T-helper 2 cell treated with Interferon-gamma antibody and Interleukin-4, amounts not matched to agents 5 μg/mL and 100 μg/mL, for 36 hours (primary cell): ENCODE measurements at regions not wholly inside any gene's neighbourhood (a gene's known extent, or its start where the extent isn't known, plus 50 kb on each side); places are given as distances from the start of the nearest gene placed in this dataset.

Experiments
- DNase-seq: peaks from one replicate; pipeline ENCODE4 v3.0.0; 2021; ENCODE audit warnings: low spot score
- H3K27ac Mint-ChIP-seq: one replicate; pipeline ENCODE4 v1.8.0; 2021; ENCODE audit warnings: mild to moderate bottlenecking, mixed read lengths
- H3K27me3 Mint-ChIP-seq: one replicate; pipeline ENCODE4 v1.8.0; 2021; ENCODE audit warnings: low read depth, mixed read lengths
- H3K36me3 Mint-ChIP-seq: one replicate; pipeline ENCODE4 v1.8.0; 2021; ENCODE audit warnings: low read depth, mixed read lengths
- H3K4me1 Mint-ChIP-seq: one replicate; pipeline ENCODE4 v1.8.0; 2021; ENCODE audit warnings: low read depth, mixed read lengths
- H3K4me3 Mint-ChIP-seq: one replicate; pipeline ENCODE4 v1.8.0; 2022; ENCODE audit warnings: mild to moderate bottlenecking, moderate library complexity, mixed read lengths
- H3K9me3 Mint-ChIP-seq: one replicate; pipeline ENCODE4 v1.8.0; 2021; ENCODE audit warnings: mixed read lengths

DNA sequence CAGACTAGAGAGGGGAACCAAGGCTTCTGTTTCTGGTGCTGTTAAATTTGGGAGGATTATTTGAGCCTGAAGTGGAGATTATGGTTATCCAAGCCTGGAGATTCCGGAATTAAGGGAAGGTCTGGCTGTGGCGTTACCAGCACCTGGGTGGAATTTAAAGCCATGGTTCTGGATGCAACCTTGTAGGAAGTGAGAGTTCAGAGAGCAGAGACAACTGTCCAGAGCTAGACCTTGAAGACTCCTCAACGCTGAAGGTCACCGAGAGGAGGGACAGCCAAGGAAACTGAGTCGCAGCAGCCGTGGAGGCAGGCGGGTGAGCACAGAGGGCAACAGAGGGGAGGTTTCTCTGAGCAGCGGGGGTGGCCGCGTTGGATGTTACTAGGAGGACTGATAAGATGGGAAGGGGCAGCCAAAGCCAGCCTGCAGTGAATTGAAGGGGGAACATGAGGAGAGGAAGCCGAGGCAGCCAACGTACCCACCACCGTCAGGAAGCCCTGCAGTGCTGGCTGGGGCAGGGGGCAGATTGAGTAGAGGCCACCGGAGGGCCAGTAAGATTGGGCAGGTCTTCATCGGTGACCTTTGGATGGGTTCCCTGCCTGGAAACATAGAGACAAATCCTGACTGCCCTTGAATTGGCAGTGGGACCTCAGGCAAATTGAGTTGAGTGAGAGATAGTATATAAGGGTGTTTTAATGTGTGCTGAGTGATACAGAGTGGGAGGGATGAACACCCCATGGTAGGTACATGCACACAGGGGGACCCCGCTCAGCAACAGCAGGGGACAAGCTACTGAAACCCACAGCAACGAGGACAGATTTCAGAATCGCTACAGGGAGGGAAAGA lies 90.3 kb downstream of the SNX5 start:
- Mint-ChIP-seq H3K4me3 (no peak overlapping the region), H3K27me3 (peaks cover 9% of the 10 kb centered on the region), H3K27ac (peak overlapping the region; percentile 34), H3K36me3 (no peaks in the 10 kb centered on the region), H3K4me1 (peaks cover 10% of the 10 kb centered on the region), H3K9me3 (no peaks in the 10 kb centered on the region)
- DNase-seq, result no peak

DNA sequence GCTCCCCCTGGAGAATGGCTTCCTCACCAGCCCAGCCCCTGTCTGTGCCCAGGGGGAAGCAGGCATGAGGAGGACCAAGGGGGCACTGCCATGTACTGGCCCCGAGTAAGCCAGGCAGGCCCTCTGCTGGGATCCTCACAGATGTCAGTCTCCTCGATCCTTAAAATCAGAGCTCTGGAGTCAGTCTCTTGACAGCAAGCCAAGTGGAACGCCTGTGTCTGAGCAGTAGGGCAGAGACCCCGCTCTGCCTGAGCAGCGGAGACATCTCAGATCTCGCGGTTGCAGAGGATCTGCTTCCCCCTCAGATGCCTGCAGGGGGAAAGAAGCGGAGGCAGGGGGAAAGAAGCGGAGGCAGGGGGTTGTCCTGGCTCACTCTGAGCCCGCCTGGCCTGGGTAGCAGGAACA lies 92.6 kb downstream of the SNX5 start:
- no peak overlapping the region for H3K4me3 Mint-ChIP-seq
- H3K27me3 Mint-ChIP-seq, result peaks cover 9% of the 10 kb centered on the region
- H3K4me1 Mint-ChIP-seq, result peaks cover 19% of the 10 kb centered on the region
- DNase-seq, result no peak
- no peaks in the 10 kb centered on the region for H3K9me3 Mint-ChIP-seq
- no peak overlapping the region for H3K27ac Mint-ChIP-seq
- no peaks in the 10 kb centered on the region for H3K36me3 Mint-ChIP-seq

DNA sequence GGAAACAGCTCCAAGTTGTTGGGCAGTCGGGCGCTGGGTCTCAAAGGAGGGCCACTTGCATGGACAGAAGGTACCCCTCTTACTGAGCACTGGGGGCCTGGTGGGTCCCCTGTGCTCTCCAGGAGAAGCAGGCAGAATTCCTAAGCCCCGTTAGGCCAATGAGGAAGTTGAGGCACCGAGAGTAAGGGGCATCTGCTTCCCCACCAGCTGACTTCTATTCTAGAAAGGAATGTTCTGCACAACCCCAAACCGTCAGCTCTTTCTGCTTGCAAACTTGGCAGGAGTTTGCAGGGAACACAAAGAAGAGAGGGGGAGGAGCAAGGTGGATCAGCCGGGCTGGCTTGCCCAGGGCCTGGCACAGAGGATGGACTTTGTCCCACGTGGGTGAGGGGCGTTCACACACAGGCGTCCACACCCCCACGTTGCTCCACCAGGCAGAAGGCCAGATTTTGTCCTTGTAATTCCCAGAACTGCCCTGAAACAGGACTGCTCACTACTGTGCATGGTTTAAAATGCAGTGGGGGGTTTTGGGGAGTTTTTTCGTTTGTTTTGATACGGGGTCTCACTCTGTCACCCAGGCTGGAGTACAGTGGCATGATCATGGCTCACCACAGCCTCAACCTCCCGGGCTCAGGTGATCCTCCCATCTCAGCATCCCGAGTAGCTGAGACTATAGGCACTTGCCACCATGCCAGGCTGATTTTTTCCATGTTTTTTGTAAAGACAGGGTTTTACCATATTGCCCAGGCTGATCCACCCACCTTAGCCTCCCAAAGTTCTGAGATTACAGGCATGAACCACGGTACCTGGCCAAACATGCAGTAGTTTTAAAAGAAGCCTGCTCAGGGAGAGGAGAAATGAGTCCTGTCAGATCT lies 93.3 kb downstream of the SNX5 start:
- no peak for DNase-seq
- H3K27me3 Mint-ChIP-seq, result peaks cover 9% of the 10 kb centered on the region
- H3K36me3 Mint-ChIP-seq, result no peaks in the 10 kb centered on the region
- H3K4me3 Mint-ChIP-seq, result no peak overlapping the region
- H3K9me3 Mint-ChIP-seq, result no peaks in the 10 kb centered on the region
- peaks cover 19% of the 10 kb centered on the region for H3K4me1 Mint-ChIP-seq
- no peak overlapping the region for H3K27ac Mint-ChIP-seq

DNA sequence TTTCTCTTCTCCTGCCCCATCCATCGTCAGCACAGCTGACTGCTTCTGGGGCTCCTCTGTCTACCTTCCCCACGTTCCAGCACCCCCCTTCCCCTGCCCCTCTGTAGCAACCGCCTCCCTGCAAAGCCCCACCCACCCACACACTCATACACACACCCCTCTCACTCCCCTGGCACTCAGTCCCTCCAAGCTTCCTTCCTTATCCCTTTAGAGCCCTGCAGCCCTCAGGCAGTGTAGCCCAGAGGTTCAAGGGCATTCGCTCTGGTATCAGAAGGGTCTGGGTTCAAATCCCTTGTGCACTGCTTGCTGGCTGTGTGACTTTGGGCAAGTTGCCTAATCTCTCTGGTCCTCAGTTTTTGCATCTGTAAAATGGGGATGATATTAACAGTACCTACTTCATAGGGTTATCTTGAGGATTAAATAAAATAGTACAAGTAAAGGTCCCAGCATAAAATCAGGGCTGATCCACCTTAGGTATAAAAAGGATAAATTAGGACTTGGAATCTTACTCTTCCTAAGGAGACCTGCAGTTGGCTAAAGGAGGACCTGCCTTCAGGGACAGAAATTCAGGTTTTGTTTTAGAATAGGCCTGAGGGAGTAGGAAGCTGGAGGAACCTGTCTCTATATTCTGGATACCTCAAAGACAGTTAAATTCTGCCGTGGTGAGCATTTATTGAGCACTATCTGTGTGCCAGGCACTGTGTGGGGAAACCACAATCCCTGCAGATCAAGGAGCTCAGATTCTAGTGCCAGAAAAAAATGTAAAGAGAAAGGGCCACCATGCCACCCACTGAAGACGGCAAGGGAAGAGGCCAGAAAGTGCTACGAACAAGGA lies 94.1 kb downstream of the SNX5 start:
- DNase-seq, result no peak
- H3K4me3 Mint-ChIP-seq, result no peak overlapping the region

DNA sequence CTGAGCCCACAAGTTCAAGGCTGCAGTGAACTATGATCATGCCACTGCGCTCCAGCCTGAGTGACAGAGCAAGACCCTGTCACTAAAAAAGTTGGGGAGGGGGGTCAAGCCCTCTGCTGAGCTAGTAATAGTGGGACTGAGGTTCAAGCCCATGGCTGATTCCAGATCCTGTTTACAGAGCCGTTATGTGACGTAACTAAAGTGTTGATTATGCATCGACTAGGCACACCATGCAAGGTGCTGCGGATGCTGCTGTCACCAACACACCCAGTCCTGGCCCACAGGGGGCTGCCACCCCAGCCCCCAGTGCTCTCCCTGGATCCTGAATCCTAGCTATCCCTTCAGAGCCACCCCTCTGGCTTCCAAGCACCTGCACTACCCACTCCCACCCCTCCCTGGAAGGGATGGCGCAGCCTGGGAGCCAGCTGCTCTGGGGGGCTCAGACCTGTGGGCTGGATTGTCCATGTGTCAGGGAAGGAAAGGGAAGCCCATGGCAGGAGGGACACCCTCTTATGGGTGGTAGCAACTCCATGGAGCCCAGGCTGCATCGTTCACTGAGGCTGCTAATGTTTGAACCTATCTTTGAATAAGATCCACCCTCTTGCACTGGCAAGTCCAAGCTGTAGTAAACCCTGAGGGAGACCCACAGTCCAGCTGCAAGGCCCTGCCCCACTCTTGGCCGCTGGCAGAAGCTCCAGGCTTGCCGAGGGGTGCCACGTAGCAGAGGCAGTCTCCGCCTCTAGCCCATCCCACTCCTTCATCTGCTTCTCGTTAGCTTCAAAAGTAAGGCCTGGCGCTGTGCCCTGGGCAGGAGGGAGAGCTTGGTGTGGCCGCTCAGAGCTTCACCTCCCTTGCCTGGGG lies 95.0 kb downstream of the SNX5 start:
- peaks cover 13% of the 10 kb centered on the region for H3K4me1 Mint-ChIP-seq
- H3K27ac Mint-ChIP-seq, result no peak overlapping the region
- no peaks in the 10 kb centered on the region for H3K36me3 Mint-ChIP-seq
- no peaks in the 10 kb centered on the region for H3K9me3 Mint-ChIP-seq
- H3K4me3 Mint-ChIP-seq, result no peak overlapping the region
- DNase-seq, result no peak
- peaks cover 12% of the 10 kb centered on the region for H3K27me3 Mint-ChIP-seq

More for the DNA sequence above, 94.1 kb downstream of the SNX5 start:
- H3K27ac Mint-ChIP-seq, result no peak overlapping the region
- peaks cover 19% of the 10 kb centered on the region for H3K4me1 Mint-ChIP-seq
- peaks cover 9% of the 10 kb centered on the region for H3K27me3 Mint-ChIP-seq
- H3K9me3 Mint-ChIP-seq, result no peaks in the 10 kb centered on the region
- H3K36me3 Mint-ChIP-seq, result no peaks in the 10 kb centered on the region

DNA sequence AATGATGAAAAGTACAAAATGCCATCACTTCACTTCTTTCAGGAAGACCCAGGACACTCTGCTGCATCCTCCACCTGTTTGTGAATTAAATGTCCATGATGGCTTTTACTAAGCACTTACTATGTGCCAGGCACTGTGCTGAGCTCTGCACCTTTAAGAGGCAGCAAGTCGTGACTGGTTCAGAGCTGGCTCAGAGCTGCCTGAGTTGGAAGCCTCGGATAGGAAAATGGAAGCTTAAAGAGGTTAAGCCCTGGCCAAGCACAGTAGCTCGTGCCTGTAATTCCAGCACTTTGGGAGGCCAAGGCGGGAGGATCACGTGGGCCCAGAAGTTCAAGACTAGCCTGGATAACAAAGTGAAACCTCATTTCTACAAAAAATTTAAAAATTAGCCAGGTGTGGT lies 95.6 kb downstream of the SNX5 start:
- Mint-ChIP-seq H3K27ac (no peak overlapping the region), H3K27me3 (peaks cover 18% of the 10 kb centered on the region), H3K9me3 (no peaks in the 10 kb centered on the region), H3K4me1 (peaks cover 11% of the 10 kb centered on the region), H3K36me3 (no peaks in the 10 kb centered on the region), H3K4me3 (no peak overlapping the region)
- no peak for DNase-seq

DNA sequence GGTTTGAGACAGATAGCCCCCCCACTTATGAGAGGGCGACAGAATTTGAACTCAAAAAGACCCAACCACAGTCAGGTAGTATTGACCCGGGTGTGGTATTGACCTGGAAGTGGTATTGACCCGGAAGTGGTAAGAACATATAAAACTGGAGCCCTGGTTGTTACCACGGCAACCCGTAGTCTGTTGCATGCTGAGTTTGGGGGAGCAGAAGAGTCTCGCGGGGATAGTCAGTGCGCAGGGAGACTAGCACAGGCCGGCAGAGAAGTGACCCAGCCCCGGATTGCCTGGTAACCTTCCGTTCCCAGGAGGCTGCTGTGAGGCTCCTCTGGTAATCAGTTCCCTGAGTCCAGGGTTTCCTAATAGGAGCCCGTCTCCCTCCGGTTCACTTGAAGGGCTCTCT lies 96.2 kb downstream of the SNX5 start:
- Mint-ChIP-seq H3K27ac (no peak overlapping the region), H3K4me1 (peaks cover 9% of the 10 kb centered on the region), H3K9me3 (no peaks in the 10 kb centered on the region), H3K27me3 (peaks cover 23% of the 10 kb centered on the region), H3K36me3 (no peaks in the 10 kb centered on the region), H3K4me3 (no peak overlapping the region)
- no peak for DNase-seq

DNA sequence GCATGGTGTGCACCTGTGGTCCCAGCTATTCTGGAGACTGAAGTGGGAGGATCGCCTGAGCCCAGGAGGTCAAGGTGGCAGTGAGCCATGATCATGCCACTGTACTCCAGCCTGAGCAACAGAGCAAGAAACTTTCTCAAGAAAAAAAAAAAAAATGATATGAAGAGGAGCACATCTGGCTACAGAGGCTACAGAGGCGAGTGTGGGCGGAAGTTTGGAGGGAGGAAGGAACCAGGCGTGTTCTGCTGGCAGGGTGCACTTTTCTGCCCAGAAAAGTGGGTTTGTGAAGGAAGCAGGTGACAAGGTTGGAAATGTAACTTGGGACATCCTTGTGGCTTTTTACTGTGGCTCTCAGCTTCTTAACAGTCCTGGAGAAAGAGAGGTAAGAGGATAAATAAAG lies 96.7 kb downstream of the SNX5 start:
- Mint-ChIP-seq H3K27me3 (peaks cover 21% of the 10 kb centered on the region), H3K4me1 (peaks cover 9% of the 10 kb centered on the region), H3K4me3 (no peak overlapping the region), H3K36me3 (no peaks in the 10 kb centered on the region), H3K9me3 (no peaks in the 10 kb centered on the region), H3K27ac (peak overlapping the region; percentile 76)
- no peak for DNase-seq

DNA sequence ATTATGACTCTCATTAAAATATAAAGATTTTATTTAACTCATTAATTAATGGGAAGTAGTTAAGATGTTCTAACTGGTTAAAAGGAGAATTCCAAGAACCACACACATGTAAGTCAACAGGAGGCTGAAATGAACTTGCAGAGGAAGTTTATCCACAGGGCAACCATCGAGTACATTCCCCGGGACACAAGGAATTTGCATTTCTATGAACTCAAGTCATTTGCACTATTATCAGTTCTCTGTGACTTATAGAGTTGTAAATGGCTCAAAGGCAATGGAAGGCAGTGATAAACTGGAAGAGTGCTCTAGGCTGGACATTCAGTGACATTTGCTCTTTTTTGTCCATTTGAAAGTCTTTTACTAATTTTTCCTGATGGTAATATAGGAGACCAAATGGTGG lies 97.4 kb downstream of the SNX5 start:
- Mint-ChIP-seq H3K4me3 (no peak overlapping the region), H3K27me3 (peaks cover 20% of the 10 kb centered on the region), H3K9me3 (no peaks in the 10 kb centered on the region), H3K36me3 (no peaks in the 10 kb centered on the region), H3K27ac (no peak overlapping the region), H3K4me1 (peaks cover 9% of the 10 kb centered on the region)
- DNase-seq, result no peak

DNA sequence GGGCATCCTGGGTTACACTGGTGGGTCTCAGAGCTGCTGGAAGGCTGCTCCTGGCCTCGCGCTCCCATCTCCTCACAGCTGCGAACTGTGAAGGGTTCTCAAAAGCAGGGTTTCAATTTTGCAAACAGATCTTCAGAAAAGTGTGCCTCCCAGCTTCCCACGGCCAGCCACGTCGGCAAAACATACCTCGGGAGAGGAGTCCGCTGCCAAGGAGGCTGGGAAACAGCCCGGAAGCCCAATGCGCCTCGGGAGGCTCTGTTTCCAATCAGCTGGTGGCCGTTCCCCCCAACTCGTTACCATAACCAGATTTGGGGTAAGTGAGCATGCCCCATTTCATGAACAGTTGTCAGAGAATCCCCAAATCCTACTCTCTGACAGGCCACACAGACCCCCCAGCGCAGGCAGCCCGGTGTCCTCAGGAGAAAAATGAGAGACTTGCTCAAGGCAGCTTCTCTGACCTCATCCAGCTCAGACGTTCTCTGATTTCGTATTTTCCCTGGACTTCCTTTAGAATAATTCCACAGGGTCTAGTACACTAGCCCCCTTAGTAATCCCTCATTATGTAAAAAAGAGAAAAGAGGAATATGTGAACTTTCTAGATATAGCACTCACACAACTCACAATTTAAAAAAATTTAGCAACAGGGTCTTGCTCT lies 98.4 kb downstream of the SNX5 start:
- Mint-ChIP-seq H3K9me3 (no peaks in the 10 kb centered on the region), H3K27me3 (peaks cover 20% of the 10 kb centered on the region), H3K36me3 (no peaks in the 10 kb centered on the region)

DNA sequence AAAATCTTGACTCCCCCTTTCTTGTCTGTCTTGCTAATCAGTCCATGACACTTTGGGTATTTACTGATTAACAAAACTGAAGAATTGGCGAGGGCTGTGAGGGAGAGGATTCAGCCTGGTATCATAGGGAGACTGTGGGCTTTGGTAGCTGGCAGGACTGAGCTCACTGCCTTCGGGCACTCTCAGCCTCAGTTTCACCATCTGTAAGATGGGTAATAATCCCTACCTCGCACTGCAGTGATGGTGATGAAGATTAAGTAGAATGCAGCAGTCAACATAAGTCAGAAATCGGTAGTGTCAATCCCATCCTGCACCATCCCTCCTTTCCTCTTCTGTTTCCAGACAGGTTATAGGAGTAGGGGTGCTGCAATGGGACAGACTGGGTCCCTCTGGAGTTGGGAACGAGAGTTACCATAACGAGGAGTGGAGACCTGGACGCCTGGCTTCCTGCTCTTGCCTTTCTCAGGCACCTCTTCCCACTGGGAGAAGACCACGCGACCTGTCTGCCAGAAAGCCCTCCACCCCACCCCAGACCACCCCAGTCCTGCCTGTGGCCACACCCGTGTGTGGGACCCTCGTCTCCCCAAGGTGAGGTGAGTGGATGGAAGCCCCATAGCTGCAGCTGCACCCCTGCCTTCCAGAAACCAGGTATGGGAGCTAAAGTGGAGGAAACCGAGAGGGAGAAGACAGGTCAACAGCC lies 99.1 kb downstream of the SNX5 start:
- peaks cover 20% of the 10 kb centered on the region for H3K27me3 Mint-ChIP-seq
- no peaks in the 10 kb centered on the region for H3K36me3 Mint-ChIP-seq
- H3K4me1 Mint-ChIP-seq, result peaks cover 9% of the 10 kb centered on the region
- no peak for DNase-seq
- no peak overlapping the region for H3K4me3 Mint-ChIP-seq
- no peak overlapping the region for H3K27ac Mint-ChIP-seq
- no peaks in the 10 kb centered on the region for H3K9me3 Mint-ChIP-seq

More for the DNA sequence above, 98.4 kb downstream of the SNX5 start:
- DNase-seq, result no peak
- Mint-ChIP-seq H3K27ac (no peak overlapping the region), H3K4me1 (peaks cover 9% of the 10 kb centered on the region), H3K4me3 (no peak overlapping the region)

DNA sequence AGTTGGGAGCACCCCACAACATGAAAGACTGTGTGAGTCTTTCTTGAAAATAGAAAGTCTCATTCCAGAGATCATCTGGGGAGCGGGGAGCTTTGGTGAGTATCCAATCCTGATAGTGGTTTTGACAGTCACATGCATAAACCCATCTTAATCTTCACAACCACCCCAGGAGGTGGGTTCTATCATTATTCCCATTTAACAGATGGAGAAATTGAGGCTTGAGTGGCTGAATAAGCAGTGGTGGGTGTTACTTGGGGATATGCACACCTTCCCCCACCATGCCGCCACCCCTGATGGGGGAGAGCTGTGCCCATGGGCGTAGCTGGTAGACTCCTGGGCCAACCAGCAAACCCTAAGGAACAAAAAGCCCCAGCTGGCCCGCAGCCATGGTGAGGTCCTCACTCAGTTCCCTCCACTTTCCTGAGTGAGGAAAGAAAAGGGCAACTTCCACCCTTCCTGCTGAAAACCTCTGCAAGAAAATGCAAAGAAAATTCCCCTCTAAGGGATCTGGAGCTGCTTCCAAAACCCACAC lies 99.8 kb downstream of the SNX5 start:
- H3K27ac Mint-ChIP-seq, result no peak overlapping the region
- no peaks in the 10 kb centered on the region for H3K9me3 Mint-ChIP-seq
- H3K27me3 Mint-ChIP-seq, result peaks cover 20% of the 10 kb centered on the region
- peaks cover 9% of the 10 kb centered on the region for H3K4me1 Mint-ChIP-seq
- DNase-seq, result no peak
- H3K4me3 Mint-ChIP-seq, result no peak overlapping the region
- H3K36me3 Mint-ChIP-seq, result no peaks in the 10 kb centered on the region
